ENCODE measurements at regions not wholly inside any gene's neighbourhood (a gene's known extent, or its start where the extent isn't known, plus 50 kb on each side); places are given as distances from the start of the nearest gene placed in this dataset.

GRCh38 chr2:138985881-138986280, 205.7 kb upstream of the NXPH2 start:
- no peak for TF ChIP-seq POLR2A (IDR thresholded peaks at IDR 0.05; ENCODE audit: low read depth)
- TF ChIP-seq EP300 (IDR thresholded peaks at IDR 0.05), result no peak

Measured in esophagus muscularis mucosa (tissue), 2 donors.